Chondrocyte (in vitro differentiated cells): ENCODE measurements at regions not wholly inside any gene's neighbourhood (a gene's known extent, or its start where the extent isn't known, plus 50 kb on each side); places are given as distances from the start of the nearest gene placed in this dataset.

ENCODE experiments used
- DNase-seq: peaks from one replicate; pipeline ENCODE4 v3.0.0; 2021; ENCODE audit warnings: mixed read lengths, low spot score
- H3K27ac Mint-ChIP-seq: one replicate; pipeline ENCODE4 v1.8.0; 2021; ENCODE audit warnings: mild to moderate bottlenecking, moderate library complexity, mixed read lengths; ENCODE audit not compliant: unreplicated experiment
- H3K27me3 Mint-ChIP-seq: 2 replicates; pipeline ENCODE4 v1.8.0; 2021; ENCODE audit warnings: low read depth, mixed read lengths
- H3K36me3 Mint-ChIP-seq: 2 replicates; pipeline ENCODE4 v1.8.0; 2021; ENCODE audit warnings: low read depth, mixed read lengths
- H3K4me1 Mint-ChIP-seq: 2 replicates; pipeline ENCODE4 v1.8.0; 2021; ENCODE audit warnings: low read depth, mild to moderate bottlenecking, mixed read lengths
- H3K4me3 Mint-ChIP-seq: one replicate; pipeline ENCODE4 v1.8.0; 2021; ENCODE audit warnings: mild to moderate bottlenecking, moderate library complexity, mixed read lengths; ENCODE audit not compliant: unreplicated experiment
- H3K9me3 Mint-ChIP-seq: 2 replicates; pipeline ENCODE4 v1.8.0; 2021; ENCODE audit warnings: low read depth, mixed read lengths
- TF ChIP-seq, protein P1 (sequence below): fragments of 200-600 bp; sonication (generic); IDR thresholded peaks from 2 replicates; pipeline ENCODE4 v1.5.0; 2021; ENCODE audit warnings: antibody characterized with exemption, mild to moderate bottlenecking, moderate library complexity

DNA sequence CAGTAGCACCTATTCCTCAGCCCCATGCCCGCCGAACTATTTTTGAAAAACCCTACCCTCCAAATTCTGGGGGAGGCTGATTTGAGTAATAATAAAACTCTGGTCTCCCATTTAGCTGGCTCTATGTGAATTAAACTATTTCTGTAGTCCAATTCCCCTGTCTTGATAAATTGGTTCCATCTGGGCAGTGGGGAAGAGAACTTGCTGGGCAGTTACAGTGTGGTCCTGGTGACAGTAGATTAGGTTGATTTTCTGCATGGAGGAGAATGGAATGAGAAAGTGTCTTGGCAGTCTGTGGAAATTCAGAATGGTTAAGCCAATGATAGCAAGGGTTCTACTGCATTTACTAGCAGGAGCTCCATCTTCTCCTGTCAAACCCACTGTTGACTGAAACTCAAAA, 95.0 kb downstream of the SPP2 start:
- DNase-seq = no peak
- Mint-ChIP-seq H3K36me3 (no peaks in the 10 kb centered on the region), H3K27ac (no peak overlapping the region), H3K27me3 (no peaks in the 10 kb centered on the region), H3K4me3 (no peak overlapping the region), H3K9me3 (peaks cover 2% of the 10 kb centered on the region), H3K4me1 (peaks cover 17% of the 10 kb centered on the region)
- TF ChIP-seq, protein P1, sequence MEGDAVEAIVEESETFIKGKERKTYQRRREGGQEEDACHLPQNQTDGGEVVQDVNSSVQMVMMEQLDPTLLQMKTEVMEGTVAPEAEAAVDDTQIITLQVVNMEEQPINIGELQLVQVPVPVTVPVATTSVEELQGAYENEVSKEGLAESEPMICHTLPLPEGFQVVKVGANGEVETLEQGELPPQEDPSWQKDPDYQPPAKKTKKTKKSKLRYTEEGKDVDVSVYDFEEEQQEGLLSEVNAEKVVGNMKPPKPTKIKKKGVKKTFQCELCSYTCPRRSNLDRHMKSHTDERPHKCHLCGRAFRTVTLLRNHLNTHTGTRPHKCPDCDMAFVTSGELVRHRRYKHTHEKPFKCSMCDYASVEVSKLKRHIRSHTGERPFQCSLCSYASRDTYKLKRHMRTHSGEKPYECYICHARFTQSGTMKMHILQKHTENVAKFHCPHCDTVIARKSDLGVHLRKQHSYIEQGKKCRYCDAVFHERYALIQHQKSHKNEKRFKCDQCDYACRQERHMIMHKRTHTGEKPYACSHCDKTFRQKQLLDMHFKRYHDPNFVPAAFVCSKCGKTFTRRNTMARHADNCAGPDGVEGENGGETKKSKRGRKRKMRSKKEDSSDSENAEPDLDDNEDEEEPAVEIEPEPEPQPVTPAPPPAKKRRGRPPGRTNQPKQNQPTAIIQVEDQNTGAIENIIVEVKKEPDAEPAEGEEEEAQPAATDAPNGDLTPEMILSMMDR = no peak

DNA sequence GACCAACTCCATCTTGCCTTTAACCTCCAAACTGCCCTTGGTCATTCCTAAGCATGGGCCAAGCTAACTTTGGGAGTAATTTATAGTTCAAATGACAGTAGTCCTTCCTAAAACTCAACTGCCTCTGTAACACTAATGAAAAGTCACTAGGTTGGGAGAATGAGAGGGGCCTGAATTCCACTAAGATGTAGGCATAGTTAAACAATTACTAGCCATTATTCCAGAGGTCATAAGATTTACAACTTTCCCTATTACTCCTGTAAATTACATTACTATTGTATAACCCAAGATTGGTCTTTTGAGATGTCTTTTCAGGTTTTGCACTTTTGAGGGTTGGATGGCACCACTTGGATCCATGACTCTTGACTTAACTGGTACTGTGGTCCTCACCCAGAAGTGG, 94.6 kb downstream of the SPP2 start:
- H3K4me3 Mint-ChIP-seq = no peak overlapping the region
- peaks cover 17% of the 10 kb centered on the region for H3K4me1 Mint-ChIP-seq
- TF ChIP-seq, protein P1 = no peak
- no peaks in the 10 kb centered on the region for H3K27me3 Mint-ChIP-seq
- H3K36me3 Mint-ChIP-seq = no peaks in the 10 kb centered on the region
- H3K27ac Mint-ChIP-seq = no peak overlapping the region
- H3K9me3 Mint-ChIP-seq = peaks cover 7% of the 10 kb centered on the region
- DNase-seq = no peak

DNA sequence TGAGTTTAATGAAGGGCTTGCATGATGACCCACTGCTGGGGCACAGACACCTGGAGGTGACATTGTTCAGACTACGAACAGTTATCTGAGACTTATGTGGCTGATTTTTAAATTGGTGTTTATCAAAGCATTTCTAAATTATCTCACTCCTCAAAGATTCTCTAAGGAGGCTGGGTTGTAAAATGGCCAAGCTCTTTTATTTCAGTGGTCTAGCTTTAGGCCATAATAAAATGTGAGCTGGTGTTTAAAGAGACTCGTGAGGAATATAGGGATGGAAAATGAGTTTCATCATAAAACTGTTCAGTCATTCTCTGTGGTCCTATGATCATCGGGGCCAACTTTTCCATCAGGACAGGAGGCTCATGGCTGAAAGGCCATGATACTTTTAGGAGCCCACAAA, 93.4 kb downstream of the SPP2 start:
- H3K4me1 Mint-ChIP-seq = peaks cover 17% of the 10 kb centered on the region
- no peak overlapping the region for H3K4me3 Mint-ChIP-seq
- no peak for DNase-seq
- no peaks in the 10 kb centered on the region for H3K36me3 Mint-ChIP-seq
- peaks cover 12% of the 10 kb centered on the region for H3K9me3 Mint-ChIP-seq
- no peaks in the 10 kb centered on the region for H3K27me3 Mint-ChIP-seq
- TF ChIP-seq, protein P1 = no peak
- H3K27ac Mint-ChIP-seq = no peak overlapping the region

DNA sequence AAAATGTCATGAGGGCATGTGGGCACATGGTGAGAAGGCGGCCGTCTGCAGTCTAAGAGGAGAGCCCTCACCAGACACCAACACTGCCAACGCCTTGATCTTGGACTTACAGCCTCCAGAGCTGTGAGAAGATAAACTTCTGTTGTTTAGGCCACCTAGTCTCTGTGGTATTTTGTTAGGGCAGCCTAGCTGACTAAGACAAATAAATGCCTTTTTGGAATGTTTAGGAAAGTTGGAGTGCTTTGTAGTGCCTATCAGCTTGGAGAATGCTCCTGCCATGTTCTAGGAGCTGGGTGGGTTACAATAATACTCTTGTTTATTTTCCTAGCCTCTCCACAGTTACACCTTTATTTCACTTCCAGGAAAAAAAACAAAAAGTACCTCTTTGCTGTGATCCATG, 92.0 kb downstream of the SPP2 start:
- H3K27ac Mint-ChIP-seq = peak overlapping the region; percentile 9
- no peaks in the 10 kb centered on the region for H3K36me3 Mint-ChIP-seq
- H3K9me3 Mint-ChIP-seq = peaks cover 12% of the 10 kb centered on the region
- peaks cover 21% of the 10 kb centered on the region for H3K4me1 Mint-ChIP-seq
- DNase-seq = no peak
- H3K4me3 Mint-ChIP-seq = no peak overlapping the region
- H3K27me3 Mint-ChIP-seq = no peaks in the 10 kb centered on the region
- TF ChIP-seq, protein P1 = no peak

DNA sequence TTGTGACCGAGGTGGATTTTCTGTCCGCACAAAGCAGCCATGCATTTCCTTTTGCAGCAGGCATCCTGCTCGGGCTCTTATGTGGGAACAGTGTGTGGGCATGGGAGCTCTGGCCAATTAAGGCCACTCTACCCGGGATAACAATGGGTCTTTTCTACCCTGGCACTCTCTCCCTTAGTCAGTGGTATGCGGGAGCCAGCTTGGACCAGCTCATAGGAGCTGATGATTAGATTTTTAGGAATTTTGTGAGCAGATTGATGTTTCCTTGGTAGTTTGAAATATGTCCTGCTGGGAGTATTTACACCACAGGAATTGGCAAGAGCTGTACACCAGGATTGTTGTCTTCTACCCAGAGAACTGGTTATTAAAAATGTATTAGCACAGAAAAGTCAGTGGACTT, 89.3 kb downstream of the SPP2 start:
- no peak for DNase-seq
- Mint-ChIP-seq H3K27me3 (no peaks in the 10 kb centered on the region), H3K4me1 (peaks cover 38% of the 10 kb centered on the region), H3K27ac (no peak overlapping the region), H3K36me3 (no peaks in the 10 kb centered on the region), H3K9me3 (peaks cover 12% of the 10 kb centered on the region), H3K4me3 (no peak overlapping the region)
- TF ChIP-seq, protein P1 = no peak
